Stomach (tissue), 4 donors: ENCODE measurements at regions not wholly inside any gene's neighbourhood (a gene's known extent, or its start where the extent isn't known, plus 50 kb on each side); places are given as distances from the start of the nearest gene placed in this dataset.

Source experiments
- CTCF ChIP-seq, 7 experiments: fragments of 450-650 bp in 4 of 7; fragments of 200-600 bp in 3 of 7; sonication (generic) in 3 of 7; IDR thresholded peaks; one replicate each; pipeline ENCODE4 v1.5.1; 2016 to 2019; ENCODE audit warnings: antibody characterized with exemption in 7 of 7, control low read depth in 2 of 7, mild to moderate bottlenecking in 1 of 7
- EP300 ChIP-seq: sonication (generic); formaldehyde crosslinking; IDR thresholded peaks from one replicate; pipeline ENCODE4 v1.6.1; 2017; ENCODE audit warnings: antibody characterized with exemption
- POLR2AphosphoS5 ChIP-seq, 3 donors: sonication (generic); formaldehyde crosslinking; IDR thresholded peaks; one replicate each; pipeline ENCODE4 v1.6.1; 2016; ENCODE audit warnings: antibody characterized with exemption in 3 of 3

DNA sequence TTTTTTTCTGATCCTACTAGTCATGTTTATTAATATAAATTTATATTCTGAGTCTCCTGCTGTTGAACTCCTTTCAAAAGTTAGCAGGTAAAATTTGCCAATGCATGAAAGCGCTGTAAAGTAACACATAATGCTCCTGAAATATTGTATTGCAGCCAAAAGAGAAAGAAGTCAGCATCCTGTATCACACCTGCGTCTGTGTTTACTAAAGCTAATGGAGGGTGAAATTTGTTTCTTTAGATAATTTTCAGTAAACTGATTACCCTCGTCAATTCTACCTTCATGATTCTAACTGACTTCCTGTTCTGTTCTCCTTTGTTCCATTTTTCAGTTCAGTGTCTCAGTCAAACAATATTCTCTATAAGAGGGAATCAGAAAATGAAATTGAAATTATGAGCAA lies 415.4 kb downstream of the CDH9 start:
- TF ChIP-seq EP300 (no peak), POLR2AphosphoS5 (IDR thresholded peaks at IDR 0.05) (no peak), CTCF (IDR thresholded peaks at IDR 0.05) (no peak)
